BLaER1 (cell line): ENCODE measurements at regions not wholly inside any gene's neighbourhood (a gene's known extent, or its start where the extent isn't known, plus 50 kb on each side); places are given as distances from the start of the nearest gene placed in this dataset.

Experiments
- H3K27ac ChIP-seq: shearing (Covaris generic); formaldehyde crosslinking; 2 replicates; pipeline ENCODE4 v1.8.1; 2022
- H3K27me3 ChIP-seq: shearing (Covaris generic); formaldehyde crosslinking; 2 replicates; pipeline ENCODE4 v1.8.1; 2022
- H3K36me3 ChIP-seq: shearing (Covaris generic); formaldehyde crosslinking; 2 replicates; pipeline ENCODE4 v1.8.1; 2022
- H3K4me1 ChIP-seq: shearing (Covaris generic); formaldehyde crosslinking; 2 replicates; pipeline ENCODE4 v1.8.1; 2022
- H3K4me2 ChIP-seq: shearing (Covaris generic); formaldehyde crosslinking; 2 replicates; pipeline ENCODE4 v1.8.1; 2022
- H3K4me3 ChIP-seq: shearing (Covaris generic); formaldehyde crosslinking; 2 replicates; pipeline ENCODE4 v1.8.1; 2022
- H3K9ac ChIP-seq: shearing (Covaris generic); formaldehyde crosslinking; 2 replicates; pipeline ENCODE4 v1.8.1; 2022
- H3K9me3 ChIP-seq: shearing (Covaris generic); formaldehyde crosslinking; 2 replicates; pipeline ENCODE4 v1.8.1; 2022
- H4K20me1 ChIP-seq: shearing (Covaris generic); formaldehyde crosslinking; 2 replicates; pipeline ENCODE4 v1.8.1; 2022
- Cebpa-rat ChIP-seq: shearing (Covaris generic); IDR thresholded peaks from 2 replicates; pipeline ENCODE4 v1.8.1; 2022

DNA sequence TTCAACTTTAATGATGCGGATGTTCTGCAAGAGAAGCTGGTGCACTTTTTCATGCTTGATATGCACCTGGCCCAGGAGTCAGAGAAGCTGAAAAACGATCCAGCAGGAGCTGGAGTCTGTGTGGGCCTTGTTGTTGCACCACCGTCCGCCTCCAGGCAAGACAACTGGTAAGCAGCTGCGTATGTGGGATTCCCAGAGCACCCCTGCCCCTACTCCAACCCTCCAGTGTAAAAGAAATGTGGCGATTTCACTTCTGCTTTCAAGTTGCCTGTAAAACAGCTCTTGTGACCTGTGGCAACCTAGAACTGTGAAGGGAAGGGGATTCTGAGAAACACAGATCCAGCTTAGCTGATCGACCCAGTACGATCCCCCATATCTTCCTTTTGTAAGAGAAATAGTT is 154.1 kb upstream of the PELI2 start:
- Histone ChIP-seq H3K27ac (no peak overlapping the region), H3K36me3 (no peaks in the 10 kb centered on the region), H3K9ac (no peak overlapping the region), H3K9me3 (no peaks in the 10 kb centered on the region), H3K4me1 (peaks cover 37% of the 10 kb centered on the region), H3K4me2 (peak overlapping the region; percentile 48), H3K4me3 (no peak overlapping the region), H4K20me1 (no peaks in the 10 kb centered on the region), H3K27me3 (no peaks in the 10 kb centered on the region)
- no peak for TF ChIP-seq Cebpa-rat

DNA sequence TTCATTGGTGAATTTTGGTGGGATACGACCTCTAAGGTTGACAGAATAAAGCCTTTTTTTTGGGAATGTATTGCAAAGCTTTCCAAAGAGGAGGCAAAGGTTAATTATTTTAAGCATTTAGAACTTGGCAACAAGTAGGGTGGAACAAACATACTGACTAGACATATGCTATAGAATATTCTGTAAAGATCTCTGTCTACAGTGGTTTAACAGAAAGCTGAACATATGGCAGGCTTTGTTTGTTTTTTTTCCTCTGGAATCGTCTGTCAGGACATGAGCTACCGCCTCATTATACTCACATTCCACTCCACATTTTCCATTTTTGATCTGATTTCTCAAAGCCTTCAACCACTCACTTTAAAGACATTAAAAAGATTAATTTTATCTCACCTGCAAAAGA is 153.4 kb upstream of the PELI2 start:
- Histone ChIP-seq H3K36me3 (no peaks in the 10 kb centered on the region), H3K4me1 (peaks cover 31% of the 10 kb centered on the region), H3K9me3 (no peaks in the 10 kb centered on the region), H3K9ac (no peak overlapping the region), H3K4me3 (no peak overlapping the region), H4K20me1 (no peaks in the 10 kb centered on the region), H3K4me2 (0 out of 2 replicates have a peak overlapping the region, but pooled peaks have one; percentile 48), H3K27ac (no peak overlapping the region), H3K27me3 (no peaks in the 10 kb centered on the region)
- no peak for TF ChIP-seq Cebpa-rat

DNA sequence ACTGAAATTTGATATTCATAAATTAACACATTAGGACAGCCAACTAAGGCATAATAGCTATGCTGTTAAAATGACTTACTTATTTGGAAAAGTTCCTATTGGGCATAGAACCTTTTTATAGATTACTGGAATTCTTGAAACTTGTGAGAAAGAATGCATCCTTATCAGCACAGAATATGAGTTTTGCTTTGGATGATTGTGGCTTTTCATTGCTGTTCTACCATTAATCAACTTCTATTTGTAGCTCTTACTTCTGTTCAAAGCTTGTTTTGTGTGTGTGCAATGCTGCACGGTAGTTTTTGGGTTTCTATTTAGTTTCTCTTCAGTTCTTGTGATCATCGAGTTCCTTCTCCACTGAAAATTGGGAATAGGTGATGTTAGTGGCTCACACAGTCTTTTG is 152.4 kb upstream of the PELI2 start:
- no peak overlapping the region for H3K4me3 ChIP-seq
- H3K9me3 ChIP-seq: no peaks in the 10 kb centered on the region
- no peaks in the 10 kb centered on the region for H3K36me3 ChIP-seq
- no peak overlapping the region for H3K9ac ChIP-seq
- H4K20me1 ChIP-seq: no peaks in the 10 kb centered on the region
- no peak overlapping the region; the same call in 1 of the 2 replicates for H3K27ac ChIP-seq
- H3K27me3 ChIP-seq: no peaks in the 10 kb centered on the region
- peaks cover 31% of the 10 kb centered on the region for H3K4me1 ChIP-seq
- no peak overlapping the region for H3K4me2 ChIP-seq
- TF ChIP-seq Cebpa-rat: no peak

DNA sequence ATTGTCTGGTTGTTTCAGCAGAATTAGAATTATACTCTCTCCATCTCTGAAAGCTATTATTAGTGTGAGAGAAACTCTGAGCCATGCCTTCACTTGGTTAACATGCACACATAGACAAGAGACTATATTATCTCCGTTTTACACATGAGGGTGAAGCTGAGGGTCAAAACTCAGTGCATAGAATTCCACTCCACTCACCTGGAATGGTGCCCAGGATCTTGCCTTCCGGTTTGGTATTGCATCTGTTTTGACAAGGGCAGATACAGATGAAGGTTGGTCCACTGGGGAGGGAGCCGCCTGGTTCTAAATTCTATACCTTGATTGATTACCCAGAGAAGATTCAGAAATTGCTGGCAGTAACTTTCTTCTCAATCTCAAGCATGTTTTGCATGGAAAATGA is 149.5 kb upstream of the PELI2 start:
- H3K9ac ChIP-seq: no peak overlapping the region
- no peaks in the 10 kb centered on the region for H3K9me3 ChIP-seq
- H3K27ac ChIP-seq: no peak overlapping the region
- H3K27me3 ChIP-seq: no peaks in the 10 kb centered on the region
- H4K20me1 ChIP-seq: no peaks in the 10 kb centered on the region
- H3K4me1 ChIP-seq: peaks cover 26% of the 10 kb centered on the region
- H3K36me3 ChIP-seq: no peaks in the 10 kb centered on the region
- H3K4me2 ChIP-seq: no peak overlapping the region
- H3K4me3 ChIP-seq: no peak overlapping the region
- no peak for TF ChIP-seq Cebpa-rat

DNA sequence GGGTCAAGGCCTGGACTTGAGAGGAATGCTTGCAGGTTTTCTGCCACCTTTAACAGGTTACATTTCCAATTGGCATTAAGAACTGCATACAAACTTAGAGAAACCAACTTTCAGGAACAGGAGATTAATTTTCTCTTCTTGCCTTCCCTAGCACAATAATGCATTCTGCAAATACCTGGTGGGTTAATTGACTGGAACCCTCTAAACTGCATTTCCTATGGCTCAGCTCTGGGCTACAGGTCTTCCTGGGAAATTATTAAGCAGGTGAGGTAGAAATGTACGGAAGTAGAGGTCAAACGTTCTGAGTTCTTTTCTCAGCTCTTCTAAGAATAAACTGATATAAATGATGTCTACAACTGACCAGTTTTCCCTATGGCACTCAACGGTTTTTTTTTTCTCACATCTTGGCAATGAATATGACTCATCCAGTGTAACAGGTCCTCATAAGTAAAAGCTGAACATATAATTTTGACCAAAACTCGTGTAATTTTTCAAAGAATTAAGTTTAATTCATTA is 144.9 kb upstream of the PELI2 start:
- TF ChIP-seq Cebpa-rat: no peak
- Histone ChIP-seq H3K4me2 (no peak overlapping the region), H3K36me3 (no peaks in the 10 kb centered on the region), H3K27ac (no peak overlapping the region), H3K27me3 (no peaks in the 10 kb centered on the region), H3K4me3 (no peak overlapping the region), H4K20me1 (no peaks in the 10 kb centered on the region), H3K9me3 (0 out of 2 replicates have a peak, but pooled peaks cover 3% of the 10 kb centered on the region), H3K9ac (no peak overlapping the region), H3K4me1 (peaks cover 13% of the 10 kb centered on the region; the same call in 1 of the 2 replicates)

DNA sequence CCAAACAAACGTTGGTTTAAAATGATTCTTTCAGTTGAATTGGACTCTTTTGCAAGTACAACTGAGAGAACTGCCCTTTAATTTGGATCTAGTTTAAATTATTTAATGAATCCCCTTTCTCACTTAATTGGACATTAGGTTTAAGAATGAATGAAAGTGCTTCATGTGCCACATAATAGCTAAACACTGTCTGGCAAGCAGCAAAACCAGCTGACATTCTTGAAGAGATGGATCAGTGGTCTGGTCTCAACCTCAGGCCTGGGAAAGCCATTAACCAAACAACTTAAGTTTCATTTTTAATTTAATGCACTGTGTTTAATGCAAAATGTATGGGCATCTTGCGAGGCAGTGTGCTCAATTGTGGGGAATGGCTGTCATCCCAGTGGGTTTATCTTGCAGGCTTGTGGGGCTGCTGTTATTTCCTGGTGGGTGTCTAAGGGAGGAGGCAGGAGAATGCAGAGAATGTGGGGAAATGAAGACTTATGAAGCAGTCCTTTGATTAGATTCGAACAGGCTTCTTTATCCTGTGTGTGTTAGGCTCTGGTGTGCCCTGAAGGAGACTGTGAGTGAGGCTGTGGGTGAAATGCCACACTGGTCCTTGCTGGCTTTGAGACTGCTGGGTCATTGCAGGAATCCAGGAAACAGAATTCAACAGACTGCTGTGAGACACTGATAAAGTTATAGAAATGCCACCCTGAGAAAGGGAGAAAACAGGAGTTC is 144.1 kb upstream of the PELI2 start:
- Histone ChIP-seq H3K27me3 (no peaks in the 10 kb centered on the region), H3K9me3 (0 out of 2 replicates have a peak, but pooled peaks cover 5% of the 10 kb centered on the region), H3K4me1 (peaks cover 13% of the 10 kb centered on the region; the same call in 1 of the 2 replicates), H3K4me2 (no peak overlapping the region), H3K4me3 (no peak overlapping the region), H3K36me3 (no peaks in the 10 kb centered on the region), H3K9ac (no peak overlapping the region), H3K27ac (no peak overlapping the region), H4K20me1 (no peaks in the 10 kb centered on the region)
- TF ChIP-seq Cebpa-rat: no peak

DNA sequence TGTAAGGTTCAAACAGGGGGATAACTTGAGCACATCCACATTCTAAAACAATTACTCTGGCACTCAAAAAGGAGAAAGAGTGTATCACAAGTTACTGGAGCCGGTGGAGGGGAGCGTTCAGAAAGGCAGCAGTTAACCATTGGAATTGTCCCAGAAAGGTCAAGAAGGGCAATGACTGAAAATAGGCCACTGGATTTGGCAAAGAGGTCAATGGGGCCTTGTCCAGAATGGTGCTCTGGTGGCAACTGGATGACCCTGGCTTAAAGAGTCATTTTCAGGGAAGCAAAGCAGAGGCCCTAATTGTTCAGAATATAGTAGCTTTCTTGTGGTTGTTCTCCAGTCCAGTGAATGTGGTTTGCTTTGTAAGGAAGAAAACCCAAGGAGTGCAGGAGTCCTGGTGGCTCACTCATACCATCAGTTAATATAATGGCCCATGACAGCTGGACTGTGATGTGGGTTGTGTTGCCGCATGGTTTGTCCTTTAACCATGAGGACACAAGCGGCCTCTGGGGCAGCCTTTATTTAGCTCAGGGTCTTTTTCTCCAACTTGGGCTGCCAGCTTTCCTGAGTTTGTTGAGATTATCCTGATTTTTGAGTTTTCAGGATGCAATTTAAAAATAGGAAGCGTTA is 142.8 kb upstream of the PELI2 start:
- H3K27me3 ChIP-seq: no peaks in the 10 kb centered on the region
- 0 out of 2 replicates have a peak overlapping the region, but pooled peaks have one; percentile 7 for H3K4me2 ChIP-seq
- no peak overlapping the region for H3K27ac ChIP-seq
- no peak overlapping the region for H3K4me3 ChIP-seq
- H3K9me3 ChIP-seq: peaks cover 15% of the 10 kb centered on the region
- H4K20me1 ChIP-seq: no peaks in the 10 kb centered on the region
- no peak overlapping the region for H3K9ac ChIP-seq
- peaks cover 13% of the 10 kb centered on the region; the same call in 1 of the 2 replicates for H3K4me1 ChIP-seq
- 0 out of 2 replicates have a peak, but pooled peaks cover 1% of the 10 kb centered on the region for H3K36me3 ChIP-seq
- no peak for TF ChIP-seq Cebpa-rat

DNA sequence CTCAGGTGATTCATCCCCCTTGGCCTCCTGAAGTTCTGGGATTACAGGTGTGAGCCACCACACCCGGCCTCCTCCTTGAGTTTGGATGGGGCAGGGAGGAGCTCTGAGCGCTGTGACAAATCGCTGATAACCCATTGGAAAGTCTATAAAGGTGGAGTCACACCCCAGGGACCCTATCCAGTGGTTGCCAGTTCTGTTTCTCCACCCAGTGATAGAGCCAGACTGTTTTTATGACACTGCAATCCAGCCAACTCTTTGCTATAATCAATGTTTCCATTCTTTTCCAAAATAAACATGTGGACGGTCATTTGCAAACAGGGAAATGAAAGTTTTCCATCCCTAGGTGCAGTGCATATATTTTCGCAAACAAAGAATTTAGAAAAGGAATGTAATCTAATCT is 142.0 kb upstream of the PELI2 start:
- TF ChIP-seq Cebpa-rat: no peak
- Histone ChIP-seq H4K20me1 (no peaks in the 10 kb centered on the region), H3K4me1 (peaks cover 13% of the 10 kb centered on the region; the same call in 1 of the 2 replicates), H3K27ac (no peak overlapping the region), H3K4me3 (no peak overlapping the region), H3K9me3 (peaks cover 23% of the 10 kb centered on the region), H3K9ac (no peak overlapping the region), H3K36me3 (peaks cover 8% of the 10 kb centered on the region; the same call in 1 of the 2 replicates), H3K27me3 (no peaks in the 10 kb centered on the region), H3K4me2 (no peak overlapping the region)

DNA sequence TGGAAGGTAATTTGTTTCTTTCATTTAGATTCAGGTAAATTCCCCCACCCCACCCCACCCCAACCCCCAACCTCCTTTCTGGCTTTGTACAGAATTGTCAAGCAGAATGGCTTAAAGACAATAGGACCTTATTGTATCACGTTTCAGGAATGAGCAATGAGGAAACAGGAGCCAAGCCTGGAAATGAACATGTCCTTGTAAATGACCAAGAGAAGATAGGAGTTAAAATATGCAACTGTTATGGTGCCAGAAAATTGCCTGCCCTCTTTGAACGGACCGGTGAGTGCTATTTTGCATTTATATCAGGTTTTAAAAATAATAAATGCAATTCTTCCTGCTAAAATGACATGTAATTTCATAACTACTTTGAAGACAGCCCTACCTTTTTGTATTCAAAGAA is 141.6 kb upstream of the PELI2 start:
- H3K9me3 ChIP-seq: peaks cover 27% of the 10 kb centered on the region
- no peak for TF ChIP-seq Cebpa-rat

More for the DNA sequence above, 141.6 kb upstream of the PELI2 start:
- H3K36me3 ChIP-seq: peaks cover 8% of the 10 kb centered on the region; the same call in 1 of the 2 replicates
- H3K27me3 ChIP-seq: no peaks in the 10 kb centered on the region
- no peak overlapping the region for H3K4me2 ChIP-seq
- peaks cover 13% of the 10 kb centered on the region; the same call in 1 of the 2 replicates for H3K4me1 ChIP-seq
- H4K20me1 ChIP-seq: no peaks in the 10 kb centered on the region
- H3K9ac ChIP-seq: no peak overlapping the region
- no peak overlapping the region for H3K4me3 ChIP-seq
- H3K27ac ChIP-seq: no peak overlapping the region
